Activated T-cell treated with anti-CD3 and anti-CD28 coated beads, Interleukin-2, amount 50 U/mL, for 4 hours (primary cell): ENCODE measurements at regions not wholly inside any gene's neighbourhood (a gene's known extent, or its start where the extent isn't known, plus 50 kb on each side); places are given as distances from the start of the nearest gene placed in this dataset.
A peak's percentile ranks its signal among the peaks of the same experiment; 100 is the strongest.

Experiments
- ATAC-seq, 2 donors: fragments of 200-7000 bp; cut with Tn5 transposase; one replicate each; pipeline ENCODE4 v1.10.0; 2021
- DNase-seq: peaks from one replicate; pipeline ENCODE4 v3.0.0-alpha.2; 2020
- H3K27me3 Mint-ChIP-seq: one replicate; pipeline ENCODE4 v1.8.0; 2021; ENCODE audit warnings: low read depth, mixed read lengths
- H3K36me3 Mint-ChIP-seq: one replicate; pipeline ENCODE4 v1.8.0; 2022; ENCODE audit warnings: mixed read lengths; ENCODE audit not compliant: insufficient read depth
- H3K4me1 Mint-ChIP-seq: one replicate; pipeline ENCODE4 v1.8.0; 2021; ENCODE audit warnings: low read depth, mixed read lengths
- H3K4me3 Mint-ChIP-seq: one replicate; pipeline ENCODE4 v1.8.0; 2021; ENCODE audit warnings: mild to moderate bottlenecking, moderate library complexity, mixed read lengths
- H3K9me3 Mint-ChIP-seq: one replicate; pipeline ENCODE4 v1.8.0; 2021; ENCODE audit warnings: mixed read lengths

- peaks cover 41% of the 10 kb centered on the region for H3K27me3 Mint-ChIP-seq
- no peak overlapping the region for H3K4me3 Mint-ChIP-seq
- H3K9me3 Mint-ChIP-seq: peaks cover 9% of the 10 kb centered on the region
- DNase-seq (no peak), ATAC-seq (no peak)
- H3K36me3 Mint-ChIP-seq: no peaks in the 10 kb centered on the region
- peaks cover 4% of the 10 kb centered on the region for H3K4me1 Mint-ChIP-seq
Observed at GRCh38 chr9:126144196-126144595, 182.4 kb upstream of the MVB12B start.

GRCh38 chr9:126144603-126145456, 181.8 kb upstream of the MVB12B start:
- H3K9me3 Mint-ChIP-seq: peaks cover 2% of the 10 kb centered on the region
- no peak overlapping the region for H3K4me3 Mint-ChIP-seq
- H3K27me3 Mint-ChIP-seq: peaks cover 40% of the 10 kb centered on the region
- no peak for DNase-seq
- no peaks in the 10 kb centered on the region for H3K36me3 Mint-ChIP-seq
- no peak for ATAC-seq
- peaks cover 4% of the 10 kb centered on the region for H3K4me1 Mint-ChIP-seq

GRCh38 chr9:126145887-126146253, 180.8 kb upstream of the MVB12B start:
- Mint-ChIP-seq H3K4me3 (no peak overlapping the region), H3K9me3 (no peaks in the 10 kb centered on the region), H3K36me3 (no peaks in the 10 kb centered on the region), H3K4me1 (peaks cover 4% of the 10 kb centered on the region), H3K27me3 (peaks cover 40% of the 10 kb centered on the region)
- ATAC-seq (no peak), DNase-seq (no peak)

GRCh38 chr9:126146254-126147145, 180.1 kb upstream of the MVB12B start:
- peaks cover 4% of the 10 kb centered on the region for H3K4me1 Mint-ChIP-seq
- DNase-seq (no peak), ATAC-seq (peak; percentile 74 to 79)
- no peaks in the 10 kb centered on the region for H3K36me3 Mint-ChIP-seq
- peaks cover 40% of the 10 kb centered on the region for H3K27me3 Mint-ChIP-seq
- no peaks in the 10 kb centered on the region for H3K9me3 Mint-ChIP-seq
- no peak overlapping the region for H3K4me3 Mint-ChIP-seq

GRCh38 chr9:126147186-126147935, 179.3 kb upstream of the MVB12B start:
- Mint-ChIP-seq H3K27me3 (peaks cover 37% of the 10 kb centered on the region), H3K4me1 (peaks cover 4% of the 10 kb centered on the region), H3K36me3 (no peaks in the 10 kb centered on the region), H3K9me3 (no peaks in the 10 kb centered on the region), H3K4me3 (no peak overlapping the region)
- ATAC-seq: no peak
- DNase-seq: no peak

- DNase-seq: no peak
- H3K36me3 Mint-ChIP-seq: no peaks in the 10 kb centered on the region
- ATAC-seq: no peak
- H3K27me3 Mint-ChIP-seq: peaks cover 35% of the 10 kb centered on the region
- peaks cover 4% of the 10 kb centered on the region for H3K4me1 Mint-ChIP-seq
- H3K9me3 Mint-ChIP-seq: no peaks in the 10 kb centered on the region
- no peak overlapping the region for H3K4me3 Mint-ChIP-seq
Observed at GRCh38 chr9:126147936-126148870, 178.4 kb upstream of the MVB12B start.

GRCh38 chr9:126148994-126149393, 177.6 kb upstream of the MVB12B start:
- ATAC-seq (no peak), DNase-seq (no peak)
- H3K9me3 Mint-ChIP-seq: no peaks in the 10 kb centered on the region

GRCh38 chr9:126149661-126150060, 177.0 kb upstream of the MVB12B start:
- peaks cover 4% of the 10 kb centered on the region for H3K4me1 Mint-ChIP-seq
- no peaks in the 10 kb centered on the region for H3K36me3 Mint-ChIP-seq
- DNase-seq (no peak), ATAC-seq (no peak)
- no peaks in the 10 kb centered on the region for H3K9me3 Mint-ChIP-seq
- H3K27me3 Mint-ChIP-seq: peaks cover 34% of the 10 kb centered on the region
- no peak overlapping the region for H3K4me3 Mint-ChIP-seq

More at GRCh38 chr9:126148994-126149393, 177.6 kb upstream of the MVB12B start:
- H3K4me1 Mint-ChIP-seq: peaks cover 4% of the 10 kb centered on the region
- no peaks in the 10 kb centered on the region for H3K36me3 Mint-ChIP-seq
- peaks cover 38% of the 10 kb centered on the region for H3K27me3 Mint-ChIP-seq
- H3K4me3 Mint-ChIP-seq: no peak overlapping the region

GRCh38 chr9:126150411-126151030, 176.1 kb upstream of the MVB12B start:
- Mint-ChIP-seq H3K27me3 (peaks cover 32% of the 10 kb centered on the region), H3K36me3 (no peaks in the 10 kb centered on the region), H3K4me1 (peaks cover 4% of the 10 kb centered on the region), H3K9me3 (no peaks in the 10 kb centered on the region), H3K4me3 (no peak overlapping the region)
- ATAC-seq: no peak
- no peak for DNase-seq

GRCh38 chr9:126151031-126151685, 175.5 kb upstream of the MVB12B start:
- no peaks in the 10 kb centered on the region for H3K36me3 Mint-ChIP-seq
- H3K9me3 Mint-ChIP-seq: no peaks in the 10 kb centered on the region
- H3K4me3 Mint-ChIP-seq: no peak overlapping the region
- peaks cover 3% of the 10 kb centered on the region for H3K4me1 Mint-ChIP-seq
- ATAC-seq (no peak), DNase-seq (no peak)
- H3K27me3 Mint-ChIP-seq: peaks cover 30% of the 10 kb centered on the region

- H3K4me1 Mint-ChIP-seq: no peaks in the 10 kb centered on the region
- no peaks in the 10 kb centered on the region for H3K9me3 Mint-ChIP-seq
- H3K36me3 Mint-ChIP-seq: no peaks in the 10 kb centered on the region
- DNase-seq (no peak), ATAC-seq (no peak)
- H3K27me3 Mint-ChIP-seq: peaks cover 26% of the 10 kb centered on the region
- no peak overlapping the region for H3K4me3 Mint-ChIP-seq
Observed at GRCh38 chr9:126151686-126152134, 174.9 kb upstream of the MVB12B start.

GRCh38 chr9:126152622-126153362, 173.8 kb upstream of the MVB12B start:
- Mint-ChIP-seq H3K4me1 (no peaks in the 10 kb centered on the region), H3K4me3 (no peak overlapping the region), H3K27me3 (peaks cover 22% of the 10 kb centered on the region), H3K36me3 (no peaks in the 10 kb centered on the region), H3K9me3 (no peaks in the 10 kb centered on the region)
- DNase-seq (no peak), ATAC-seq (no peak)
